ENCODE measurements at regions not wholly inside any gene's neighbourhood (a gene's known extent, or its start where the extent isn't known, plus 50 kb on each side); places are given as distances from the start of the nearest gene placed in this dataset.

DNA sequence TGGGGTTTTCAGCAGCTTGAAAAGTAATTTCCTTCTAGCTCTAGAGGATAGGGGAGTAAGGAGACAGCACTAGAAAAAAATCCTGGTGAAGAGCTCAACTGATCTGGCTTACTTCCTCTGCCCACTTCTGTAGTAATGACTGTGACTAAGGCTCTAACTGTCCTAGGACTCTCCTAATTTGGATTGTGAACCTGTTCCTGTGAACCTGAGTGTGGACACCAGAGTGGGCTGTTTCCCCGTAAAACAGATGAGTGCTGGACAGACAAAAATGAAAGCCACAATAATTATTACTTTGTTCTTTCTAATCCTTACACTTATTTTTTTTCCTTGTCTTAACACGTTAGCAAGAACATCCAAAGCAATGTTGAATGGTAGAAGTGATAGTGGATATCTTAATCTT lies 154.1 kb downstream of the AASDHPPT start:
- TF ChIP-seq CTCF (conservative IDR thresholded peaks at IDR 0.05 in 1 of 2, IDR thresholded peaks at IDR 0.05 in 1 of 2; ENCODE audit: low read depth in 1 of 2, low read length in 2 of 2) (peak; percentile 35 to 42), EZH2 (IDR thresholded peaks at IDR 0.05; ENCODE audit: low read length, missing control alignments) (no peak)
